H9 (cell line): ENCODE measurements at regions not wholly inside any gene's neighbourhood (a gene's known extent, or its start where the extent isn't known, plus 50 kb on each side); places are given as distances from the start of the nearest gene placed in this dataset.

ENCODE experiments used
- DNase-seq: peaks from one replicate; pipeline ENCODE4 v3.0.0-alpha.2; 2017
- H2AFZ ChIP-seq: one replicate; pipeline ENCODE4 v1.6.1; 2013; ENCODE audit warnings: mild to moderate bottlenecking, low read length, control low read depth, moderate library complexity
- H2AK5ac ChIP-seq: 2 replicates; pipeline ENCODE4 v1.6.1; 2013; ENCODE audit warnings: low read length, control low read depth, mixed read lengths; ENCODE audit not compliant: insufficient read length
- H2BK120ac ChIP-seq: one replicate; pipeline ENCODE4 v1.6.1; 2013; ENCODE audit warnings: low read depth, mild to moderate bottlenecking, low read length, control low read depth, inconsistent platforms; ENCODE audit not compliant: poor library complexity, severe bottlenecking
- H2BK12ac ChIP-seq: 2 replicates; pipeline ENCODE4 v1.6.1; 2013; ENCODE audit warnings: low read length, control low read depth, mixed read lengths, low read depth; ENCODE audit not compliant: insufficient read length
- H2BK15ac ChIP-seq: 2 replicates; pipeline ENCODE4 v1.6.1; 2013; ENCODE audit warnings: low read depth, low read length, control low read depth
- H2BK20ac ChIP-seq: one replicate; pipeline ENCODE4 v1.6.1; 2013; ENCODE audit warnings: low read depth, mild to moderate bottlenecking, low read length, control low read depth, inconsistent platforms; ENCODE audit not compliant: poor library complexity, severe bottlenecking
- H2BK5ac ChIP-seq: 2 replicates; pipeline ENCODE4 v1.6.1; 2013; ENCODE audit warnings: low read length, control low read depth, mixed read lengths; ENCODE audit not compliant: insufficient read length
- H3K14ac ChIP-seq: 2 replicates; pipeline ENCODE4 v1.6.1; 2013; ENCODE audit warnings: low read length, control low read depth; ENCODE audit not compliant: insufficient read depth
- H3K18ac ChIP-seq: 2 replicates; pipeline ENCODE4 v1.6.1; 2013; ENCODE audit warnings: low read depth, mild to moderate bottlenecking, mixed read lengths, low read length, control low read depth; ENCODE audit not compliant: insufficient read length
- H3K23ac ChIP-seq: 2 replicates; pipeline ENCODE4 v1.6.1; 2013; ENCODE audit warnings: low read length, control low read depth, mixed read lengths, low read depth; ENCODE audit not compliant: insufficient read length
- H3K23me2 ChIP-seq: 2 replicates; pipeline ENCODE4 v1.6.1; 2013; ENCODE audit warnings: low read depth, mild to moderate bottlenecking, mixed read lengths, low read length, control low read depth; ENCODE audit not compliant: insufficient read length, poor library complexity, severe bottlenecking
- H3K27ac ChIP-seq: 2 replicates; pipeline ENCODE4 v1.5.1; 2013; ENCODE audit warnings: low read length, control low read depth, mixed read lengths, low read depth; ENCODE audit not compliant: insufficient read length
- H3K27me3 ChIP-seq: 2 replicates; pipeline ENCODE4 v1.6.1; 2013; ENCODE audit warnings: low read length, control low read depth, inconsistent platforms; ENCODE audit not compliant: insufficient read depth
- H3K4ac ChIP-seq: 2 replicates; pipeline ENCODE4 v1.6.1; 2013; ENCODE audit warnings: low read depth, mild to moderate bottlenecking, control low read depth, inconsistent platforms, low read length, moderate library complexity
- H3K4me1 ChIP-seq: 2 replicates; pipeline ENCODE4 v1.6.1; 2013; ENCODE audit warnings: low read length, control low read depth, inconsistent platforms; ENCODE audit not compliant: insufficient read depth
- H3K4me2 ChIP-seq: 2 replicates; pipeline ENCODE4 v1.6.1; 2013; ENCODE audit warnings: low read length, control low read depth, mixed read lengths; ENCODE audit not compliant: insufficient read length, insufficient read depth
- H3K56ac ChIP-seq: 2 replicates; pipeline ENCODE4 v1.6.1; 2013; ENCODE audit warnings: low read depth, mild to moderate bottlenecking, mixed read lengths, low read length, control low read depth; ENCODE audit not compliant: insufficient read length
- H3K79me1 ChIP-seq: 2 replicates; pipeline ENCODE4 v1.6.1; 2013; ENCODE audit warnings: low read depth, mild to moderate bottlenecking, moderate library complexity, low read length, control low read depth, inconsistent platforms; ENCODE audit not compliant: insufficient read depth, poor library complexity, severe bottlenecking
- H3K79me2 ChIP-seq: 2 replicates; pipeline ENCODE4 v1.6.1; 2013; ENCODE audit warnings: low read length, control low read depth, inconsistent platforms; ENCODE audit not compliant: insufficient read depth
- H3K9ac ChIP-seq: 2 replicates; pipeline ENCODE4 v1.6.1; 2013; ENCODE audit warnings: low read length, control low read depth, mixed read lengths; ENCODE audit not compliant: insufficient read length; ENCODE audit errors: extremely low read depth
- H3K9me3 ChIP-seq: one replicate; pipeline ENCODE4 v1.6.1; 2013; ENCODE audit warnings: low read depth, low read length, inconsistent platforms; ENCODE audit not compliant: control insufficient read depth
- H3T11ph ChIP-seq: one replicate; pipeline ENCODE4 v1.6.1; 2013; ENCODE audit warnings: mild to moderate bottlenecking, low read length, control low read depth, inconsistent platforms
- H4K20me1 ChIP-seq: one replicate; pipeline ENCODE4 v1.6.1; 2013; ENCODE audit not compliant: control insufficient read depth, insufficient read length, insufficient read depth
- H4K5ac ChIP-seq: 2 replicates; pipeline ENCODE4 v1.6.1; 2013; ENCODE audit warnings: low read depth, mild to moderate bottlenecking, mixed read lengths, low read length, control low read depth; ENCODE audit not compliant: insufficient read length
- H4K8ac ChIP-seq: replicated peaks from 2 replicates; pipeline ENCODE4 v1.6.1; 2013; ENCODE audit warnings: low read length, control low read depth, mixed read lengths, low read depth; ENCODE audit not compliant: insufficient read length
- H4K91ac ChIP-seq: 2 replicates; pipeline ENCODE4 v1.6.1; 2013; ENCODE audit warnings: low read depth, mild to moderate bottlenecking, moderate library complexity, mixed read lengths, low read length, control low read depth; ENCODE audit not compliant: insufficient read length
- H3K27ac Mint-ChIP-seq, 3 experiments: 2 replicates in 2 of 3; 3 replicates in 1 of 3; pipeline ENCODE4 v1.8.0; 2020 to 2021; ENCODE audit warnings: mixed read lengths in 3 of 3, mild to moderate bottlenecking in 1 of 3, moderate library complexity in 1 of 3
- H3K27me3 Mint-ChIP-seq: 2 replicates; pipeline ENCODE4 v1.8.0; 2021; ENCODE audit warnings: low read depth, mild to moderate bottlenecking, moderate library complexity, mixed read lengths
- H3K36me3 Mint-ChIP-seq, 3 experiments: 2 replicates in 2 of 3; 3 replicates in 1 of 3; pipeline ENCODE4 v1.8.0; 2020 to 2021; ENCODE audit warnings: low read depth in 3 of 3, mixed read lengths in 3 of 3; ENCODE audit not compliant: insufficient read depth in 1 of 3
- H3K4me1 Mint-ChIP-seq, 2 experiments: 2 replicates each; pipeline ENCODE4 v1.8.0; 2020; ENCODE audit warnings: mixed read lengths in 2 of 2
- H3K4me3 Mint-ChIP-seq, 2 experiments: 2 replicates in 1 of 2; 3 replicates in 1 of 2; pipeline ENCODE4 v1.8.0; 2020 to 2021; ENCODE audit warnings: mild to moderate bottlenecking in 2 of 2, mixed read lengths in 2 of 2, moderate library complexity in 1 of 2
- H3K9me3 Mint-ChIP-seq, 2 experiments: 2 replicates in 1 of 2; 3 replicates in 1 of 2; pipeline ENCODE4 v1.8.0; 2020; ENCODE audit warnings: mild to moderate bottlenecking in 2 of 2, mixed read lengths in 2 of 2, moderate library complexity in 1 of 2
- CTCF ChIP-seq: fragments of 200-600 bp; sonication (generic); conservative IDR thresholded peaks from 3 replicates; pipeline ENCODE4 v1.8.0; 2021; ENCODE audit warnings: antibody characterized with exemption, mild to moderate bottlenecking
- WGBS: extraction: QIAGEN DNeasy Blood & Tissue Kit; methylation state at CpG from one replicate; pipeline ENCODE4 v1.1.7; 2013; ENCODE audit warnings: missing lambda C conversion rate, low lambda C conversion rate, mixed read lengths; ENCODE audit not compliant: insufficient read length; ENCODE audit errors: extremely low coverage; 5-methylcytosine and 5-hydroxymethylcytosine counted together

- Histone ChIP-seq H3K27me3 (no peaks in the 10 kb centered on the region; the same call in 1 of the 2 replicates), H4K8ac (no peak overlapping the region), H3K14ac (no peak overlapping the region), H3K4me1 (no peaks in the 10 kb centered on the region), H3K79me1 (no peaks in the 10 kb centered on the region), H3K27ac (no peak overlapping the region), H3K9ac (no peak overlapping the region), H2BK5ac (no peak overlapping the region), H4K91ac (no peak overlapping the region), H3K23me2 (no peaks in the 10 kb centered on the region), H4K5ac (no peak overlapping the region), H3K56ac (no peak overlapping the region), H2BK15ac (no peak overlapping the region), H3K79me2 (no peaks in the 10 kb centered on the region), H3K4ac (no peak overlapping the region), H2BK20ac (no peak overlapping the region), H4K20me1 (no peaks in the 10 kb centered on the region), H2BK12ac (no peak overlapping the region), H2AK5ac (no peak overlapping the region), H2BK120ac (no peak overlapping the region), H3K9me3 (no peaks in the 10 kb centered on the region), H3T11ph (no peak overlapping the region), H3K4me2 (no peak overlapping the region), H3K23ac (no peak overlapping the region), H3K18ac (no peak overlapping the region), H2AFZ (no peak overlapping the region)
- no peak overlapping the region for H3K27ac Mint-ChIP-seq
- peaks cover 6% of the 10 kb centered on the region for H3K27me3 Mint-ChIP-seq
- no peaks in the 10 kb centered on the region for H3K36me3 Mint-ChIP-seq
- no peak overlapping the region for H3K4me3 Mint-ChIP-seq
- no peak for DNase-seq
- WGBS: no CpG with 5 or more reads among the region's 4 CpGs
- no peaks in the 10 kb centered on the region for H3K9me3 Mint-ChIP-seq
- no peaks in the 10 kb centered on the region for H3K4me1 Mint-ChIP-seq
- TF ChIP-seq CTCF: no peak
Observed at GRCh38 chr5:175281257-175281656, 162.7 kb downstream of the DRD1 start.
